Bronchial epithelial cell (primary cell): ENCODE measurements at regions not wholly inside any gene's neighbourhood (a gene's known extent, or its start where the extent isn't known, plus 50 kb on each side); places are given as distances from the start of the nearest gene placed in this dataset.
A peak's percentile ranks its signal among the peaks of the same experiment; 100 is the strongest.
"Not testable (repeated sequence)": the region's sequence is repeated elsewhere in the genome, so short reads cannot be mapped to it uniquely, and the experiment has no call there.

ENCODE experiments used
- DNase-seq: peaks from one replicate; pipeline ENCODE4 v3.0.0-alpha.2; 2010; ENCODE audit warnings: low read depth
- FAIRE-seq: peaks from 2 replicates; lab custom pipeline; 2011; peaks lifted over from hg19 to GRCh38; lab: Jason Lieb, UNC
- H3K27me3 ChIP-seq: 2 replicates; pipeline ENCODE4 v1.5.1; 2011; ENCODE audit warnings: low read length; ENCODE audit not compliant: control insufficient read depth, insufficient read depth
- H3K36me3 ChIP-seq: 2 replicates; pipeline ENCODE4 v1.5.1; 2011; ENCODE audit warnings: low read length; ENCODE audit not compliant: control insufficient read depth, insufficient read depth
- H3K4me3 ChIP-seq: 2 replicates; pipeline ENCODE4 v1.5.1; 2011; ENCODE audit warnings: mild to moderate bottlenecking, low read depth, low read length, control low read depth
- CTCF ChIP-seq: IDR thresholded peaks from 2 replicates; pipeline ENCODE4 v1.5.1; 2011; ENCODE audit warnings: mild to moderate bottlenecking, moderate library complexity, low read length, control low read depth, inconsistent platforms; ENCODE audit not compliant: insufficient read depth, severe bottlenecking

- DNase-seq, H3K36me3 ChIP-seq, H3K27me3 ChIP-seq, FAIRE-seq, H3K4me3 ChIP-seq: not testable (repeated sequence)
Measured at GRCh38 chr14:105765072-105765825, 238.9 kb downstream of the TMEM121 start.

GRCh38 chr14:105765893-105766614 lies 239.7 kb downstream of the TMEM121 start:
- TF ChIP-seq CTCF, result no peak

GRCh38 chr14:105767315-105767714 lies 240.9 kb downstream of the TMEM121 start:
- FAIRE-seq, result peak; percentile 82

More at GRCh38 chr14:105765893-105766614, 239.7 kb downstream of the TMEM121 start:
- no peaks in the 10 kb centered on the region for H3K36me3 ChIP-seq
- DNase-seq (no peak), FAIRE-seq (peak; percentile 97)
- H3K4me3 ChIP-seq, result no peak overlapping the region
- no peaks in the 10 kb centered on the region for H3K27me3 ChIP-seq

GRCh38 chr14:105768039-105768438 lies 241.7 kb downstream of the TMEM121 start:
- H3K27me3 ChIP-seq, H3K4me3 ChIP-seq, H3K36me3 ChIP-seq, DNase-seq, FAIRE-seq: not testable (repeated sequence)

More at GRCh38 chr14:105767315-105767714, 240.9 kb downstream of the TMEM121 start:
- Histone ChIP-seq H3K4me3 (no peak overlapping the region), H3K36me3 (no peaks in the 10 kb centered on the region), H3K27me3 (no peaks in the 10 kb centered on the region)
- TF ChIP-seq CTCF, result no peak
- DNase-seq, result no peak

GRCh38 chr14:105769061-105769730 lies 242.8 kb downstream of the TMEM121 start:
- H3K4me3 ChIP-seq, DNase-seq: not testable (repeated sequence)
- FAIRE-seq, result peak; percentile 32

GRCh38 chr14:105770619-105771216 lies 244.3 kb downstream of the TMEM121 start:
- H3K27me3 ChIP-seq, H3K36me3 ChIP-seq, H3K4me3 ChIP-seq, DNase-seq: not testable (repeated sequence)
- FAIRE-seq, result peak; percentile 55

More at GRCh38 chr14:105769061-105769730, 242.8 kb downstream of the TMEM121 start:
- H3K36me3 ChIP-seq, H3K27me3 ChIP-seq: not testable (repeated sequence)

- DNase-seq, FAIRE-seq, H3K27me3 ChIP-seq, H3K36me3 ChIP-seq, H3K4me3 ChIP-seq: not testable (repeated sequence)
Measured at GRCh38 chr14:105771261-105772226, 245.2 kb downstream of the TMEM121 start.

GRCh38 chr14:105772710-105773250 lies 246.4 kb downstream of the TMEM121 start:
- not testable (repeated sequence) for DNase-seq, FAIRE-seq, H3K36me3 ChIP-seq, H3K27me3 ChIP-seq, H3K4me3 ChIP-seq
